ENCODE measurements at regions not wholly inside any gene's neighbourhood (a gene's known extent, or its start where the extent isn't known, plus 50 kb on each side); places are given as distances from the start of the nearest gene placed in this dataset.

GRCh38 chr13:59532405-59532804 lies 631.3 kb downstream of the DIAPH3 start:
- no peak for ATAC-seq
- TF ChIP-seq SNAI2 (CRISPR knock-in tag; IDR thresholded peaks at IDR 0.05) (no peak), RARB (CRISPR knock-in tag; IDR thresholded peaks at IDR 0.05) (no peak), ZFP30 (CRISPR knock-in tag; IDR thresholded peaks at IDR 0.05) (no peak), CSRNP3 (CRISPR knock-in tag; IDR thresholded peaks at IDR 0.05) (no peak), BACH2 (CRISPR knock-in tag; IDR thresholded peaks at IDR 0.05; ENCODE audit: borderline replicate concordance) (no peak), POU6F1 (CRISPR knock-in tag; IDR thresholded peaks at IDR 0.05; ENCODE audit: borderline replicate concordance, low read depth) (no peak), TOX (CRISPR knock-in tag; IDR thresholded peaks at IDR 0.05; ENCODE audit: borderline replicate concordance) (no peak)

GRCh38 chr13:59533561-59534555 lies 629.9 kb downstream of the DIAPH3 start:
- ATAC-seq: peak; percentile 65
- TF ChIP-seq CSDC2 (CRISPR knock-in tag; IDR thresholded peaks at IDR 0.05): no peak

GRCh38 chr13:59534806-59535205 lies 628.9 kb downstream of the DIAPH3 start:
- ATAC-seq: no peak
- no peak for TF ChIP-seq OSR1 (CRISPR knock-in tag; IDR thresholded peaks at IDR 0.05)
- no peak for TF ChIP-seq PATZ1 (CRISPR knock-in tag; IDR thresholded peaks at IDR 0.05; ENCODE audit: borderline replicate concordance)
- no peak for TF ChIP-seq POU6F1 (CRISPR knock-in tag; IDR thresholded peaks at IDR 0.05; ENCODE audit: borderline replicate concordance, low read depth)
- no peak for TF ChIP-seq ISL1 (CRISPR knock-in tag; IDR thresholded peaks at IDR 0.05)
- TF ChIP-seq RARB (CRISPR knock-in tag; IDR thresholded peaks at IDR 0.05): no peak
- no peak for TF ChIP-seq CREB5 (CRISPR knock-in tag; IDR thresholded peaks at IDR 0.05; ENCODE audit: low read depth)
- no peak for TF ChIP-seq ZNF70 (CRISPR knock-in tag; IDR thresholded peaks at IDR 0.05)
- no peak for TF ChIP-seq ZFP3 (CRISPR knock-in tag; IDR thresholded peaks at IDR 0.05)
- no peak for TF ChIP-seq ZNF565 (CRISPR knock-in tag; conservative IDR thresholded peaks at IDR 0.05; ENCODE audit: low read depth)
- TF ChIP-seq ZFP30 (CRISPR knock-in tag; IDR thresholded peaks at IDR 0.05): no peak
- TF ChIP-seq ARNTL (CRISPR knock-in tag; IDR thresholded peaks at IDR 0.05; ENCODE audit: borderline replicate concordance, low read depth): no peak
- TF ChIP-seq CSRNP3 (CRISPR knock-in tag; IDR thresholded peaks at IDR 0.05): no peak
- no peak for TF ChIP-seq ZNF8 (CRISPR knock-in tag; IDR thresholded peaks at IDR 0.05)
- no peak for TF ChIP-seq PPARA (CRISPR knock-in tag; IDR thresholded peaks at IDR 0.05; ENCODE audit: borderline replicate concordance)
- no peak for TF ChIP-seq SNAI2 (CRISPR knock-in tag; IDR thresholded peaks at IDR 0.05)
- no peak for TF ChIP-seq ZC3H10 (CRISPR knock-in tag; IDR thresholded peaks at IDR 0.05)
- TF ChIP-seq ESRRG (CRISPR knock-in tag; IDR thresholded peaks at IDR 0.05): no peak
- no peak for TF ChIP-seq TCF4 (CRISPR knock-in tag; IDR thresholded peaks at IDR 0.05; ENCODE audit: borderline replicate concordance)
- TF ChIP-seq BACH2 (CRISPR knock-in tag; IDR thresholded peaks at IDR 0.05; ENCODE audit: borderline replicate concordance): no peak

Measured in SK-N-SH treated with all-trans-retinoic acid at 6 μM for 48 hours (cell line).